Duodenal mucosa (tissue), 2 donors: ENCODE measurements at regions not wholly inside any gene's neighbourhood (a gene's known extent, or its start where the extent isn't known, plus 50 kb on each side); places are given as distances from the start of the nearest gene placed in this dataset.
A peak's percentile ranks its signal among the peaks of the same experiment; 100 is the strongest.

Experiments
- H3K27ac ChIP-seq: one replicate; pipeline ENCODE4 v1.7.0; 2013; ENCODE audit warnings: low read depth, low read length
- H3K27me3 ChIP-seq, 2 donors: one replicate each; pipeline ENCODE4 v1.7.0; 2013; ENCODE audit warnings: low read length in 2 of 2, control low read depth in 1 of 2; ENCODE audit not compliant: insufficient read depth in 2 of 2, control insufficient read depth in 1 of 2
- H3K36me3 ChIP-seq, 2 donors: one replicate each; pipeline ENCODE4 v1.7.0; 2013; ENCODE audit warnings: low read length in 2 of 2, control low read depth in 1 of 2; ENCODE audit not compliant: insufficient read depth in 2 of 2, control insufficient read depth in 1 of 2
- H3K4me1 ChIP-seq, 2 donors: one replicate each; pipeline ENCODE4 v1.7.0; 2013; ENCODE audit warnings: low read length in 2 of 2, control low read depth in 1 of 2; ENCODE audit not compliant: insufficient read depth in 2 of 2, control insufficient read depth in 1 of 2
- H3K4me3 ChIP-seq, 2 donors: one replicate each; pipeline ENCODE4 v1.7.0; 2013; ENCODE audit warnings: low read length in 2 of 2, low read depth in 1 of 2
- H3K9ac ChIP-seq, 2 donors: one replicate each; pipeline ENCODE4 v1.7.0; 2013; ENCODE audit warnings: low read length in 2 of 2, low read depth in 1 of 2
- H3K9me3 ChIP-seq, 2 donors: one replicate each; pipeline ENCODE4 v1.7.0; 2013; ENCODE audit warnings: low read length in 2 of 2, control low read depth in 1 of 2; ENCODE audit not compliant: control insufficient read depth in 1 of 2

- Histone ChIP-seq H3K27ac (no peak overlapping the region), H3K36me3 (no peaks in the 10 kb centered on the region), H3K4me3 (no peak overlapping the region), H3K9ac (no peak overlapping the region), H3K4me1 (no peaks in the 10 kb centered on the region), H3K27me3 (no peaks in the 10 kb centered on the region), H3K9me3 (no peaks in the 10 kb centered on the region)
Observed at GRCh38 chr6:139603581-139603980, 229.1 kb upstream of the CITED2 start.

GRCh38 chr6:139602577-139602976, 228.1 kb upstream of the CITED2 start:
- H3K9ac ChIP-seq = no peak overlapping the region
- no peaks in the 10 kb centered on the region for H3K36me3 ChIP-seq
- H3K27me3 ChIP-seq = no peaks in the 10 kb centered on the region
- no peak overlapping the region for H3K4me3 ChIP-seq
- H3K9me3 ChIP-seq = no peaks in the 10 kb centered on the region
- peaks cover 7% of the 10 kb centered on the region in 2 donors for H3K4me1 ChIP-seq
- H3K27ac ChIP-seq = no peak overlapping the region

GRCh38 chr6:139600919-139601475, 226.5 kb upstream of the CITED2 start:
- Histone ChIP-seq H3K4me3 (no peak overlapping the region), H3K27ac (no peak overlapping the region), H3K36me3 (no peaks in the 10 kb centered on the region), H3K9me3 (no peaks in the 10 kb centered on the region), H3K27me3 (no peaks in the 10 kb centered on the region), H3K4me1 (peaks cover 18 to 19% of the 10 kb centered on the region in 2 donors), H3K9ac (no peak overlapping the region)

- Histone ChIP-seq H3K4me1 (peaks cover 18 to 22% of the 10 kb centered on the region in 2 donors), H3K9me3 (no peaks in the 10 kb centered on the region), H3K27me3 (no peaks in the 10 kb centered on the region), H3K9ac (no peak overlapping the region), H3K36me3 (no peaks in the 10 kb centered on the region), H3K27ac (no peak overlapping the region), H3K4me3 (no peak overlapping the region)
Observed at GRCh38 chr6:139600343-139600742, 225.9 kb upstream of the CITED2 start.

- peak overlapping the region in 1 of 2 donors; percentile 18 for H3K9ac ChIP-seq
Observed at GRCh38 chr6:139597771-139598755, 223.6 kb upstream of the CITED2 start.

GRCh38 chr6:139597087-139597763, 222.8 kb upstream of the CITED2 start:
- H3K27ac ChIP-seq = peak overlapping the region; percentile 53

More at GRCh38 chr6:139597771-139598755, 223.6 kb upstream of the CITED2 start:
- Histone ChIP-seq H3K9me3 (no peaks in the 10 kb centered on the region), H3K27me3 (no peaks in the 10 kb centered on the region), H3K4me1 (peaks cover 18 to 31% of the 10 kb centered on the region in 2 donors), H3K36me3 (no peaks in the 10 kb centered on the region), H3K27ac (peak overlapping the region; percentile 53), H3K4me3 (peak overlapping the region; percentile 16 to 41)

GRCh38 chr6:139595183-139595582, 220.7 kb upstream of the CITED2 start:
- Histone ChIP-seq H3K36me3 (no peaks in the 10 kb centered on the region), H3K4me3 (no peak overlapping the region), H3K9me3 (no peaks in the 10 kb centered on the region), H3K27ac (no peak overlapping the region), H3K4me1 (peaks cover 23 to 57% of the 10 kb centered on the region in 2 donors), H3K27me3 (no peaks in the 10 kb centered on the region), H3K9ac (no peak overlapping the region)

More at GRCh38 chr6:139597087-139597763, 222.8 kb upstream of the CITED2 start:
- Histone ChIP-seq H3K4me1 (peaks cover 18 to 37% of the 10 kb centered on the region in 2 donors), H3K4me3 (no peak overlapping the region), H3K9ac (no peak overlapping the region), H3K27me3 (no peaks in the 10 kb centered on the region), H3K9me3 (no peaks in the 10 kb centered on the region), H3K36me3 (no peaks in the 10 kb centered on the region)

- no peaks in the 10 kb centered on the region for H3K36me3 ChIP-seq
- no peak overlapping the region for H3K9ac ChIP-seq
- no peak overlapping the region for H3K4me3 ChIP-seq
- H3K9me3 ChIP-seq = no peaks in the 10 kb centered on the region
- H3K27me3 ChIP-seq = no peaks in the 10 kb centered on the region
- peaks cover 27 to 64% of the 10 kb centered on the region in 2 donors for H3K4me1 ChIP-seq
- H3K27ac ChIP-seq = no peak overlapping the region
Observed at GRCh38 chr6:139594333-139594965, 220.0 kb upstream of the CITED2 start.

GRCh38 chr6:139593081-139593480, 218.6 kb upstream of the CITED2 start:
- no peak overlapping the region for H3K27ac ChIP-seq
- no peaks in the 10 kb centered on the region for H3K9me3 ChIP-seq
- H3K4me1 ChIP-seq = peaks cover 34 to 72% of the 10 kb centered on the region in 2 donors
- no peaks in the 10 kb centered on the region for H3K27me3 ChIP-seq
- no peaks in the 10 kb centered on the region for H3K36me3 ChIP-seq
- no peak overlapping the region for H3K9ac ChIP-seq
- H3K4me3 ChIP-seq = no peak overlapping the region
